Loucy (cell line): ENCODE measurements at regions not wholly inside any gene's neighbourhood (a gene's known extent, or its start where the extent isn't known, plus 50 kb on each side); places are given as distances from the start of the nearest gene placed in this dataset.

Experiments used
- CTCF ChIP-seq: fragments of 200-600 bp; sonication (generic); conservative IDR thresholded peaks from 2 replicates; pipeline ENCODE4 v1.5.1; 2014; ENCODE audit warnings: mild to moderate bottlenecking, antibody characterized with exemption, low read length
- EZH2phosphoT487 ChIP-seq: fragments of 200-600 bp; IDR thresholded peaks from 2 replicates; pipeline ENCODE4 v1.6.1; 2018; ENCODE audit warnings: antibody characterized with exemption, mild to moderate bottlenecking, moderate library complexity, borderline replicate concordance

DNA sequence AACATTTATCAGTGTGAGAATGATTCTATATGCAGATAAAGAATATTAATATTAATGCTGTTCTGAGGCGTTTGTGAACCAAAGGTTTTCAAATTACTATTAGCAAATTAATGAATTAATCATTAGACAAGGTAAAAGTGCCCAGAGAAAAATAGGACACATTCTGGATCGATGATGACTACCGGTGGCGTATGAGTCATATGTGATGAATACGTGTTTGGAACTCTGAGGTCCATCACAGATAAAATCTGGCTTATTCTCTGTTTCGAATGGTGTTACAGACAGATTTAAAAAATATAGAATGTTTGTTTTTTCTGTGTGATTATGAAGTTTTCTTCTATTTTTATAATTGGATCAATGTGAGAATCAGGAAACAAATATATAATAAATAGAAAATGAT, 79.2 kb upstream of the RTL1 start:
- TF ChIP-seq CTCF = no peak
- no peak for TF ChIP-seq EZH2phosphoT487
